ENCODE measurements at regions not wholly inside any gene's neighbourhood (a gene's known extent, or its start where the extent isn't known, plus 50 kb on each side); places are given as distances from the start of the nearest gene placed in this dataset.
A peak's percentile ranks its signal among the peaks of the same experiment; 100 is the strongest.

DNA sequence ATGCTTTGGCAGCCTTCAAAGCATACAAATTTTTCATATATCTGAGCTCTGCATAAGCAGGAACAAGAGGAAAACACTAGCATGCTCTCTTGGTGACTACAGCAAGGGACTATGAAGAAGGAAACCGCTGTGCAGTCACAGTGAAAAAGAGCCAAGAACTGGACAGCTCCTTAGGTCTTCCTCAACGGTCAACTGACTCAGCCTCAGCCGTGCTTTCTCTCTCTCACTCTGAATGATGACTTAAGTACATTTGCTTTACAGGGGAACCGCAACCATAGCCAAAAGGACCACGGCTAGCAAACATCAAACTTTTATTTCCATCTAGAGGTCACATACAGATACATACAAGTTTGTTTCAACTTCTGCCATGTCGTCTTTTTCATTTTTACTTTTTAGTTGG is 69.9 kb downstream of the HYCC1 start:
- peaks cover 0 to 2% of the 10 kb centered on the region in 2 donors for H3K36me3 ChIP-seq (ENCODE audit: control insufficient read depth in 2 of 2, insufficient read depth in 2 of 2, low read length in 1 of 2)
- DNase-seq (ENCODE audit: low read depth in 6 of 9, low spot score in 9 of 9), result peak in 1 of 9 donors; percentile 3
- 97% methylated on average over 6 of the region's 6 CpGs for WGBS
- no peaks in the 10 kb centered on the region for H3K9me3 ChIP-seq (ENCODE audit: control insufficient read depth in 2 of 2, insufficient read depth in 1 of 2, low read length in 1 of 2)
- no peak overlapping the region for H3K27ac ChIP-seq (ENCODE audit: low read depth in 1 of 2, low read length in 1 of 2)
- no peak overlapping the region for H3K4me3 ChIP-seq (ENCODE audit: low read length in 2 of 2)
- H3K4me1 ChIP-seq (ENCODE audit: control insufficient read depth in 2 of 2, insufficient read depth in 2 of 2, low read length in 2 of 2), result no peaks in the 10 kb centered on the region
- H3K27me3 ChIP-seq (ENCODE audit: control insufficient read depth in 2 of 2, insufficient read depth in 1 of 2, low read length in 1 of 2), result no peaks in the 10 kb centered on the region

- no peaks in the 10 kb centered on the region for H3K4me1 ChIP-seq (ENCODE audit: control insufficient read depth in 2 of 2, insufficient read depth in 2 of 2, low read length in 2 of 2)
- H3K36me3 ChIP-seq (ENCODE audit: control insufficient read depth in 2 of 2, insufficient read depth in 2 of 2, low read length in 1 of 2), result peaks cover 0 to 2% of the 10 kb centered on the region in 2 donors
- no peak for DNase-seq (ENCODE audit: low read depth in 6 of 9, low spot score in 9 of 9)
- H3K27ac ChIP-seq (ENCODE audit: low read depth in 1 of 2, low read length in 1 of 2), result no peak overlapping the region
- no peak overlapping the region for H3K4me3 ChIP-seq (ENCODE audit: low read length in 2 of 2)
- WGBS, result 95% methylated on average over 2 of the region's 2 CpGs
- H3K27me3 ChIP-seq (ENCODE audit: control insufficient read depth in 2 of 2, insufficient read depth in 1 of 2, low read length in 1 of 2), result no peaks in the 10 kb centered on the region
- no peaks in the 10 kb centered on the region for H3K9me3 ChIP-seq (ENCODE audit: control insufficient read depth in 2 of 2, insufficient read depth in 1 of 2, low read length in 1 of 2)
Observed at GRCh38 chr7:22942191-22942590, 71.7 kb downstream of the HYCC1 start.

DNA sequence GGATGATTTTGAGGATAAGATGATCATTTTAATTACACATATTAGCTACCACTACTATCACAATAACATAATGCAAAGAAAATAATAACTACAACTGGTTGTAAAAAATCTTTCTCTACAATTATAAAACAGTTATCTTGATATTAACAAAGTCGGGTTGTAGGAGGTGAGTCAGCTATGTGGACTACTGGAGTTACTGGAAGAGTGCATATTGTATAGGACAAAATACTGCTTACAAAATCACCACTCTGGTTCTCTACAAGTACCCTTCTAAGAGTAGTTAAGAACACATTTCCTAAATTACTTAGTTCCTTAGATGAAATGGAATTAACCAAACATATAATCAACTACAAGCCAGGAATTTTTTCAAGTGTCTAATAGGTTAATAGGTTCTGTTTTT is 74.1 kb downstream of the HYCC1 start:
- no peaks in the 10 kb centered on the region for H3K36me3 ChIP-seq (ENCODE audit: control insufficient read depth in 2 of 2, insufficient read depth in 2 of 2, low read length in 1 of 2)
- DNase-seq (ENCODE audit: low read depth in 6 of 9, low spot score in 9 of 9), result no peak
- 97% methylated on average over 1 of the region's 1 CpG for WGBS

DNA sequence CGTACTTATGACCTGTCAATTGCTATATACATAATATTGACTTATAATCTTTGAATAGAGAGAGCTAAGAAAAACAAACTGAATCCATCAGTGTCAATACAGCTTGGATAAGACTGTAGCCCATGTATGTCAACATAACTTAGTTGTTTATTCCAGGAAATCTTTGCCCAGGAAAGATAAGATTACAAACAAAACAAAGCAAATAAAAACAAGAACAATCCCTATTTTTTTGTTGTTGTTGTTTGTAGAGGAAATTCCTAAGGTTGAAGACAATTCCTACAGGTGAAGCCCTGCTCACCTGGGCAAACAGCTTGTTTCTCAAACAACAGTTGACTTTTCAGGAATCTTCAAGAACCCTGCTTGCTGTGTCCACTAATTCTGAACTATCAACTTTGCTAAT is 76.0 kb downstream of the HYCC1 start:
- no peak for DNase-seq (ENCODE audit: low read depth in 6 of 9, low spot score in 9 of 9)
- Histone ChIP-seq H3K4me1 (ENCODE audit: control insufficient read depth in 2 of 2, insufficient read depth in 2 of 2, low read length in 2 of 2) (no peaks in the 10 kb centered on the region), H3K36me3 (ENCODE audit: control insufficient read depth in 2 of 2, insufficient read depth in 2 of 2, low read length in 1 of 2) (no peaks in the 10 kb centered on the region), H3K9me3 (ENCODE audit: control insufficient read depth in 2 of 2, insufficient read depth in 1 of 2, low read length in 1 of 2) (no peaks in the 10 kb centered on the region), H3K27me3 (ENCODE audit: control insufficient read depth in 2 of 2, insufficient read depth in 1 of 2, low read length in 1 of 2) (no peaks in the 10 kb centered on the region), H3K27ac (ENCODE audit: low read depth in 1 of 2, low read length in 1 of 2) (no peak overlapping the region), H3K4me3 (ENCODE audit: low read length in 2 of 2) (no peak overlapping the region)
- WGBS, result 95% methylated on average over 1 of the region's 1 CpG

More for the DNA sequence above, 74.1 kb downstream of the HYCC1 start:
- Histone ChIP-seq H3K4me1 (ENCODE audit: control insufficient read depth in 2 of 2, insufficient read depth in 2 of 2, low read length in 2 of 2) (no peaks in the 10 kb centered on the region), H3K27me3 (ENCODE audit: control insufficient read depth in 2 of 2, insufficient read depth in 1 of 2, low read length in 1 of 2) (no peaks in the 10 kb centered on the region), H3K4me3 (ENCODE audit: low read length in 2 of 2) (no peak overlapping the region), H3K9me3 (ENCODE audit: control insufficient read depth in 2 of 2, insufficient read depth in 1 of 2, low read length in 1 of 2) (no peaks in the 10 kb centered on the region), H3K27ac (ENCODE audit: low read depth in 1 of 2, low read length in 1 of 2) (no peak overlapping the region)

DNA sequence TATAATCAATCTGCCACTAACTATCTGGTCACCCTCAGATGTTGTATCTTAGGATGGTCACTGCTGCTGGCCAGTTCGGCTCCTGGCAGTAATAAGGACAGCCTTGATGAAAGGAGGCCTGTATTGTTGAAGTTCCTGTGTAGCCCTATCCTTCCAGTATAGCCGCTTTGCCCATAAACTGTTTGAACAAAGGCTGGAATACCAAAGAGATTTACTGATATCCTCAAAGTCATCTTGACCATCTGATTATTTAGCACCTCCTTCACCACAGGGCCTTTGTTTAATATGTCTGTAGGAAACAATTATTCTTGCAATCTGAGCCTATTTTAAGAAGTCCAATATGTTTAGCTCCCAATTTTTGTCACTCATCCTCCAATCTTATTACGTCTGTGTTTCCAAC is 77.7 kb downstream of the HYCC1 start:
- H3K27me3 ChIP-seq (ENCODE audit: control insufficient read depth in 2 of 2, insufficient read depth in 1 of 2, low read length in 1 of 2), result no peaks in the 10 kb centered on the region

GRCh38 chr7:22935269-22935668 is 78.7 kb downstream of the HYCC1 start:
- H3K27me3 ChIP-seq (ENCODE audit: control insufficient read depth in 2 of 2, insufficient read depth in 1 of 2, low read length in 1 of 2), result no peaks in the 10 kb centered on the region
- 0% methylated on average over 1 of the region's 1 CpG for WGBS
- no peaks in the 10 kb centered on the region for H3K9me3 ChIP-seq (ENCODE audit: control insufficient read depth in 2 of 2, insufficient read depth in 1 of 2, low read length in 1 of 2)
- no peak for DNase-seq (ENCODE audit: low read depth in 6 of 9, low spot score in 9 of 9)
- H3K4me3 ChIP-seq (ENCODE audit: low read length in 2 of 2), result no peak overlapping the region
- no peaks in the 10 kb centered on the region for H3K4me1 ChIP-seq (ENCODE audit: control insufficient read depth in 2 of 2, insufficient read depth in 2 of 2, low read length in 2 of 2)
- H3K27ac ChIP-seq (ENCODE audit: low read depth in 1 of 2, low read length in 1 of 2), result no peak overlapping the region
- no peaks in the 10 kb centered on the region for H3K36me3 ChIP-seq (ENCODE audit: control insufficient read depth in 2 of 2, insufficient read depth in 2 of 2, low read length in 1 of 2)

More for the DNA sequence above, 77.7 kb downstream of the HYCC1 start:
- Histone ChIP-seq H3K36me3 (ENCODE audit: control insufficient read depth in 2 of 2, insufficient read depth in 2 of 2, low read length in 1 of 2) (no peaks in the 10 kb centered on the region), H3K4me1 (ENCODE audit: control insufficient read depth in 2 of 2, insufficient read depth in 2 of 2, low read length in 2 of 2) (no peaks in the 10 kb centered on the region), H3K9me3 (ENCODE audit: control insufficient read depth in 2 of 2, insufficient read depth in 1 of 2, low read length in 1 of 2) (no peaks in the 10 kb centered on the region), H3K27ac (ENCODE audit: low read depth in 1 of 2, low read length in 1 of 2) (no peak overlapping the region), H3K4me3 (ENCODE audit: low read length in 2 of 2) (no peak overlapping the region)
- WGBS, result 97% methylated on average over 3 of the region's 3 CpGs
- no peak for DNase-seq (ENCODE audit: low read depth in 6 of 9, low spot score in 9 of 9)

DNA sequence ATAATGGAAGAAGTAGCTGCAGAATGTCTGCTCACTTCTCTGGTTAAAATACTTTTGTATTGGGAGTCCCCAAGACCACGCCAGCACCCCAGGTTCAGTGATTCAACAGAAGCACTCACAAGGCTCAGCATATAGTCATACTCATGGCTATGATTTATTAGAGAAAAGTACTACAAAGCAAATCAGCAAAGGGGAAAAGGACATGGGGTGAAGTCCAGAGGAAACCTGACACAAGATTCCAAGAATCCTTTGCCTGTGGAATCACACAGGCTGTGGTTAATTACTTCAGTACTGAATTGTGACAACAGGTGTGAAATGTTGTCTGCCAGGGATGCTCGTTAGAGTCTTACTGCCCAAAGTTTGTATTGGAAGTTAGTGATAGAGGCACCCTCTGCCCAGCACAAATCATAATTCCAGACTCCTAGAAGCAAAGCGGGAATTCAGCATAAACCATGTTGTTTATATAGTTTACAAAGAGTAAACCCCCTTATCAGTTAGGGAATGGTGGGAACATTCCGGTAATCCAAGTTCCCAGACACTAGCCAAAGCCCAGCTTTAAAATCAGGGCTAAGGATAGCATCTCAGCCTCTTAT is 79.4 kb downstream of the HYCC1 start:
- Histone ChIP-seq H3K9me3 (ENCODE audit: control insufficient read depth in 2 of 2, insufficient read depth in 1 of 2, low read length in 1 of 2) (no peaks in the 10 kb centered on the region), H3K4me3 (ENCODE audit: low read length in 2 of 2) (no peak overlapping the region), H3K4me1 (ENCODE audit: control insufficient read depth in 2 of 2, insufficient read depth in 2 of 2, low read length in 2 of 2) (no peaks in the 10 kb centered on the region), H3K27me3 (ENCODE audit: control insufficient read depth in 2 of 2, insufficient read depth in 1 of 2, low read length in 1 of 2) (no peaks in the 10 kb centered on the region), H3K27ac (ENCODE audit: low read depth in 1 of 2, low read length in 1 of 2) (no peak overlapping the region), H3K36me3 (ENCODE audit: control insufficient read depth in 2 of 2, insufficient read depth in 2 of 2, low read length in 1 of 2) (no peaks in the 10 kb centered on the region)
- no peak for DNase-seq (ENCODE audit: low read depth in 6 of 9, low spot score in 9 of 9)
- 73% methylated on average over 4 of the region's 4 CpGs for WGBS

DNA sequence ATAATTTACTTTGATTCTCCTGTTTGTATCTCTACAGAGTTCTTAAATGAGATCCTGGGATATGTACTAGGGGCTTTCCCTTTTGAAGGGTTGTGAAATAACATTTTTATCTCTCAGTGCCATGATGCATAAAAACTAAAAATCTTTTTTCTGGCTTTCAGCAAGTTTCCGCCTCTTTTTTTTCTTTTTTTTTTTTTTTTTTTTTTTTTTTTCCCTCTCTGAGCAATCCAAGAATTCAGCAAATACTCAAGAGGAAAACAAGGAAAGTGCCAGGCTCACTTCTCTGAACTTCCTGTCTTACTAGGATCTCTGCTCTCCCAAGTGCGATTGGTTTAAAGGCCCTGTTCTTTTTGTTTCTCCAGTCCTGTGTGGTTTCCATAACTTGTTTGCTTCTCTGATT is 79.9 kb downstream of the HYCC1 start:
- H3K4me3 ChIP-seq (ENCODE audit: low read length in 2 of 2), result no peak overlapping the region
- no peak for DNase-seq (ENCODE audit: low read depth in 6 of 9, low spot score in 9 of 9)
- no peaks in the 10 kb centered on the region for H3K36me3 ChIP-seq (ENCODE audit: control insufficient read depth in 2 of 2, insufficient read depth in 2 of 2, low read length in 1 of 2)
- 81% methylated on average over 2 of the region's 2 CpGs for WGBS
- no peaks in the 10 kb centered on the region for H3K9me3 ChIP-seq (ENCODE audit: control insufficient read depth in 2 of 2, insufficient read depth in 1 of 2, low read length in 1 of 2)
- H3K4me1 ChIP-seq (ENCODE audit: control insufficient read depth in 2 of 2, insufficient read depth in 2 of 2, low read length in 2 of 2), result no peaks in the 10 kb centered on the region
- no peak overlapping the region for H3K27ac ChIP-seq (ENCODE audit: low read depth in 1 of 2, low read length in 1 of 2)
- no peaks in the 10 kb centered on the region for H3K27me3 ChIP-seq (ENCODE audit: control insufficient read depth in 2 of 2, insufficient read depth in 1 of 2, low read length in 1 of 2)

- Histone ChIP-seq H3K27ac (ENCODE audit: low read depth in 1 of 2, low read length in 1 of 2) (no peak overlapping the region), H3K4me3 (ENCODE audit: low read length in 2 of 2) (no peak overlapping the region), H3K9me3 (ENCODE audit: control insufficient read depth in 2 of 2, insufficient read depth in 1 of 2, low read length in 1 of 2) (no peaks in the 10 kb centered on the region), H3K4me1 (ENCODE audit: control insufficient read depth in 2 of 2, insufficient read depth in 2 of 2, low read length in 2 of 2) (no peaks in the 10 kb centered on the region), H3K27me3 (ENCODE audit: control insufficient read depth in 2 of 2, insufficient read depth in 1 of 2, low read length in 1 of 2) (no peaks in the 10 kb centered on the region), H3K36me3 (ENCODE audit: control insufficient read depth in 2 of 2, insufficient read depth in 2 of 2, low read length in 1 of 2) (no peaks in the 10 kb centered on the region)
- no peak for DNase-seq (ENCODE audit: low read depth in 6 of 9, low spot score in 9 of 9)
Observed at GRCh38 chr7:22932896-22933295, 81.0 kb downstream of the HYCC1 start.

- Histone ChIP-seq H3K36me3 (ENCODE audit: control insufficient read depth in 2 of 2, insufficient read depth in 2 of 2, low read length in 1 of 2) (no peaks in the 10 kb centered on the region), H3K27me3 (ENCODE audit: control insufficient read depth in 2 of 2, insufficient read depth in 1 of 2, low read length in 1 of 2) (no peaks in the 10 kb centered on the region), H3K4me3 (ENCODE audit: low read length in 2 of 2) (no peak overlapping the region), H3K4me1 (ENCODE audit: control insufficient read depth in 2 of 2, insufficient read depth in 2 of 2, low read length in 2 of 2) (no peaks in the 10 kb centered on the region), H3K9me3 (ENCODE audit: control insufficient read depth in 2 of 2, insufficient read depth in 1 of 2, low read length in 1 of 2) (no peaks in the 10 kb centered on the region), H3K27ac (ENCODE audit: low read depth in 1 of 2, low read length in 1 of 2) (no peak overlapping the region)
- WGBS, result 98% methylated on average over 3 of the region's 3 CpGs
- no peak for DNase-seq (ENCODE audit: low read depth in 6 of 9, low spot score in 9 of 9)
Observed at GRCh38 chr7:22931011-22931410, 82.9 kb downstream of the HYCC1 start.
